ENCODE measurements at regions not wholly inside any gene's neighbourhood (a gene's known extent, or its start where the extent isn't known, plus 50 kb on each side); places are given as distances from the start of the nearest gene placed in this dataset.

- TF ChIP-seq POLR2AphosphoS5 (IDR thresholded peaks at IDR 0.05; ENCODE audit: low read depth), result no peak
- TF ChIP-seq CTCF (IDR thresholded peaks at IDR 0.05; ENCODE audit: insufficient read depth, low read length), result no peak
Observed at GRCh38 chr2:173500953-173501352, 146.3 kb downstream of the CDCA7 start.
